NCI-H1048 (cell line): ENCODE measurements at regions not wholly inside any gene's neighbourhood (a gene's known extent, or its start where the extent isn't known, plus 50 kb on each side); places are given as distances from the start of the nearest gene placed in this dataset.
"Not testable (repeated sequence)": the region's sequence is repeated elsewhere in the genome, so short reads cannot be mapped to it uniquely, and the experiment has no call there.

Source experiments
- DNase-seq: peaks from one replicate; lab custom pipeline; 2025; lab: John Stamatoyannopoulos, UW

GRCh38 chr2:125224830-125225229, 1199.7 kb downstream of the CNTNAP5 start:
- DNase-seq = no peak

DNA sequence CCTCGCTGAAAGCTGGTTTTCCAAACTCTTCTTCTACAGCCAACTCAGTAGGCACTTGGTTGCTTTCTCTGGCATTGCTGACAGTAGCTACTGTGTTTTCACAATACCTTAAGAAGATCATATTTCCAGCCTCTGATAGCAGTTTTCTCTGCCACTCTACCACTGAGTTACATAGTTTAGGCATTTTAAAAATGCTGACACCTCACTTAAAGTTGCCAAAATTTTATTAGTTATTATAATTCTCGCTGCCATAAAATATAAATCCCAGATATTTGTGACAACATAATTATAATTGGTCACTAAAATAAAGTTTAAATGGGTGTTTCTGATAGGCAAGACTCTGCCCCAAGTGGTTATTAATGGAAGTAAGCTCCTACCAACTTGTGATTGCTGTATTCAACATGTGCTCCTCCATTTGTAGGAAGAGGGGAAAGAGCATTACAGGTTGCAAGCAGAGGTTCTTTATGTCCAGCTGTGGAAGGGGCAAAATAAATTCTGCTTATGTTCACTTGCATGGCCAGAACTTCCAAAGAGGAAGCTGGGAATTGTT, 1202.8 kb downstream of the CNTNAP5 start:
- DNase-seq = no peak

- no peak for DNase-seq
Measured at GRCh38 chr2:125240870-125241269, 1215.8 kb downstream of the CNTNAP5 start.

GRCh38 chr2:125243074-125243473, 1218.0 kb downstream of the CNTNAP5 start:
- DNase-seq = no peak

DNA sequence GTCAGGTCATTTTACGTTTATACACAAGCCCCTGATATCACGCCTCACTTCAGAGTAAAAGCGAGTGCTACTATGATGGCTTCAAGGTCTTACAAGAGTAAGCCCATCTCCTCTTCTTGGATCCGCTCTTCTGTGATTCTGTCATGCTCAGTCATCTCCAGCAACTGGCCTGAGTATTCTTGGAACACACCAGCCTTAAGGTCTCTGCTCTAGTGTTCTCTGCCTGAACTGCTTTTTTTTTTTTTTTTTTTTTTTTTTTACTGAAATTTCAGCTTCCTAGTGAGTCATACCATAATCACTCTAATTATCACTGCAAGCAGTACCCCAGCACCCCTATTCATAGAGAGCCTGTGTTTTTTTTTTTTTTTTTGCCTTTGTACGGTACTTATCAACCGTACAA, 1228.9 kb downstream of the CNTNAP5 start:
- DNase-seq = no peak

DNA sequence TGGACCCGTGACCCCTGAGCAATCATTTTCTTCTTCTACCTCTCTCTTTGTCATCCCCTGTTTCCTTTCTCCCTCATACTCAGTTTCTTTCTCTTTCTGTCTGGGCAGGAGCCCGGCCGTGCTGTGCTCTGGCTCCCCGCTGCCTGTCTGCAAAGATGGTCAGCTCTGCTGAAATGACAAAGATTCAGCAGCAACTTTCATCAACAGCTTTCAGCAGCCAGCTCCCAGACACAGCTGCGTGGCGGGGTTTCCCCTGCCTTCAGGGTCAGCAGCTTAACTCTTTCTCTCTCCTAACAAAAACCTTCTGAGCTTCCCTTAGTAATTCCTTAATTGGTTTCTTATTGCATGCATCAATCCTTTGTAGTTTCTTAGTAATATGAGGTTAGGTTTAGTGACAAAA, 1234.4 kb downstream of the CNTNAP5 start:
- no peak for DNase-seq

GRCh38 chr2:125260366-125260930, 1235.4 kb downstream of the CNTNAP5 start:
- DNase-seq = not testable (repeated sequence)

- DNase-seq = no peak
Measured at GRCh38 chr2:125264453-125264852, 1239.4 kb downstream of the CNTNAP5 start.

- DNase-seq = no peak
Measured at GRCh38 chr2:125267683-125268082, 1242.6 kb downstream of the CNTNAP5 start.

DNA sequence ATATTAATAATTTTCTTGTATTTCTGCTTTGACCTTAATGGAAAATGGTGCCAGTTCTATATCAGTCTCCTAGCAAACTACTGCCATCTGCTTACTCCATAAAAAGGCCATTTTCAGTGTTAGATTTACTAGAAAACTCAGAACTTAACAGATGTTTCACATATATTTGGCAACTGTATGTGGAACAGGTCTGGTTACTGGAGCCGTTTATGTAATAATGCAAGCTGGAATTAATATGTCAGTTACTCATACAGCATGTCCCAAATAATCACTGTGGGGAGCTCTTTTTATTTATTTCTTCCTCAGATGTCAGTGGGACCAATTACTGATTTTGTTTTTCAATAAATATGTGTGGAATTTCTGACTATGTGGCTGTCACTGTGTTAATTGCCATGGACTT, 1247.6 kb downstream of the CNTNAP5 start:
- no peak for DNase-seq

DNA sequence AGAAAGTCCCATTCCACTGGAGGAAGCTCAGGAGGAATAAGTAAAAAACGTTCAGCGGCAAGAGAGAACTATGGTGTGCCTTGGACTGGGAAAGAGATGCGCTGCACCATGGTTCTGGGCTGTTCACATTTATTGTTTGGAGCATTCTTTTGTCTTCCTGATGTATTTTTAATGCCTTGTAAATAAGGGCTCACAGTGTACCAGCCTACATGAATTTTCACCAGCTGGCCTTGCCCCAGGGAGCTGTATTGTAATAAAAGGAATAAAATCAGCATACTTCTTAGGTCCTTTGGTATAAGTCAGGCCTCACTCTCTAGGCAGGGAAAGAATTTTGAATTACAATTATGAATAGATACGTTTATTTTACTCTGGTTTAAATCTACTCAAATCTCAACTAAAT, 1249.6 kb downstream of the CNTNAP5 start:
- DNase-seq = no peak

DNA sequence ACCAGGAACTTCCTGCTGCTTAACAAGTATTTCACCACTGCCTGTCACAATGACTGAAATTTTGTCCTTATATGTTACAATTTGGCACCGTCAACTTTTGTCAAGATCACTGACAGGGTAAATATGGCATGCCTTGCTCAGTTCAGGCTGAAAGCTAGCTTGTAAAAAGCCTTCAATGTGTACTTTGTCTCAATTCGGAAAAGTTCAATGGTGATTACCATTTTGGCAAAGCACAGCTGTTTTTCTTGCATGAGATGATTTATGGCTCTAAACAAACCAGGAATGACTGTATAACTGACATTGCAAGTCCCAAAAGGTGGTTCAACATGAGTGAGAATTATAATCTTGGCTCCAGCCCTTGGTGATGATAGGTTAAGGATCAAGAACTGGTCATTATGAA, 1255.2 kb downstream of the CNTNAP5 start:
- DNase-seq = no peak

- no peak for DNase-seq
Measured at GRCh38 chr2:125281242-125281641, 1256.2 kb downstream of the CNTNAP5 start.

DNA sequence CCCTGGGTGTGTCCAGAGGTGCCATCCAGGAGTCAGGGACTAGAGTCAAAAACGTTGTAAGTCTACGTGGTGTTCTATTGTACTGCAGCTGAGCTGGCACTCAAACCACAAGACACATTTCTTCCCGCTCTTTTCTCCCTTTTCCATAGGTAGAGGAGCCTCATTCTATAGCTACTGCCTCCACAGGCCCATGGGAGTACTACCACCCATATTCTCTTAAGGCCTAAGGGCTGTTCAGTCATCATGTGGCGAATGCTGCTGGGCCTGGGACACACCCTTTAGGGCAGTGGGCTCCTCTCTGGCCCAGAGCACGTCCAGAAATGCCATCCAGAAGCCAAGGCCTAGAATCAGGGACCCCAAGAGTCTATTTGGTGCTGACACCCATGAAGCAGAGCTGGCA, 1271.7 kb downstream of the CNTNAP5 start:
- DNase-seq = no peak

GRCh38 chr2:125310657-125311364, 1285.7 kb downstream of the CNTNAP5 start:
- DNase-seq = no peak

DNA sequence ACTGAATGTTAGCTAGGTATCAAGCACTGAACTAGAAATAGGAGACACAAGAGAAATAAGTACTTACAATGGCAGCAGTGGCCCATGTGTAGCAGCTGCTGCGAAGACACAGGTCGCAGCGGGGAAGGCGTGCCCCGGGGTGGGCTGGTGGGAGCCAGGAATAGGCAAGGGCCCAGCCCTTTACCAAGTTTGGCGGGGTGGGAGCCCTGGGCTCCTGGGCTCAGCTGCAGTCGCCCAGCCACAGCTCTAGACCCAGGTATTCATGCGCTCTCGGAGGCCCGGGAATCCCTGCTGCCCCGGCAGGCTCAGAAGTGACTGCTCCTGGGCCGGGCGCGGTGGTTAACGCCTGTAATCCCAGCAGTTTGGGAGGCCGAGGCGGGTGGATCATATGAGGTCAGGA, 1287.3 kb downstream of the CNTNAP5 start:
- no peak for DNase-seq

GRCh38 chr2:125313806-125314205, 1288.7 kb downstream of the CNTNAP5 start:
- no peak for DNase-seq

- DNase-seq = no peak
Measured at GRCh38 chr2:125318740-125319139, 1293.7 kb downstream of the CNTNAP5 start.

GRCh38 chr2:125324273-125324672, 1299.2 kb downstream of the CNTNAP5 start:
- no peak for DNase-seq

DNA sequence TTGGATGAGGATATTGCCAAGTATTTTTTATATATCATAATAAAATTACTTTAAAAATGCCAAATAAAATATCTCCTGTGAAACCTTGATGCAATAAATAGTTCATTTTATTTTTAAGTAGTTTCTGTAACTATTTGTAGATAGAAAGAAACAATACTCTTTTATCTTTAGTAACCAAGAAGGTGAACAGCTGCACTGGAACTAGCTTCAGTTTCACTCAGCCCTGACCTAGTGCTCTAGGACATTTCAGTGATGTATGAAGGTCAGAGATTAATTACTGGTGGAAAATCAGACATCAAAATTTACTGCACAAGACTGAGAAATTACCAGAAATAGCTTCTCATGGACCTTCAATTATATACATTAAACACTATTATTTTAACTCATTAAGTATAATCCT, 1305.0 kb downstream of the CNTNAP5 start:
- no peak for DNase-seq

DNA sequence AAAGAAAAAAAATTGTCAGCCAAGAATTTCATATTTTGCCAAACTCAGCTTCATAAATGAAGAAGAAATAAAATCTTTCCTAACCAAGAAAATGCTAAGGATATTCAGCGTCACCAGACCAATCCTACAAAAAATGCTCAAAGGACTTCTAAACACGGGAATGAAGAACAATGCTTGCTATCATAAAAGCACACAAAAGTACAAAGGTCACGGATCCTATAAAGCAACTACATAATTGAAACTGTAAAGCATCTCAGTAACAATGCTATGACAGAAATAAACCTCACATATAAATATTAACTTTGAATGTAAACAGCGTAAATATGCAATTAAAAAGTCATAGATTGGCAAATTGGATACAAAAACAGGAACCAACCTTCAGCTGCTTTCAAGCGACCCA, 1314.6 kb upstream of the GYPC start:
- DNase-seq = no peak

- not testable (repeated sequence) for DNase-seq
Measured at GRCh38 chr2:125353542-125353941, 1302.4 kb upstream of the GYPC start.

GRCh38 chr2:125364192-125364983, 1291.6 kb upstream of the GYPC start:
- no peak for DNase-seq
